DMS79 treated with DMSO at 0.1 percent for 48 hours (cell line): ENCODE measurements at regions not wholly inside any gene's neighbourhood (a gene's known extent, or its start where the extent isn't known, plus 50 kb on each side); places are given as distances from the start of the nearest gene placed in this dataset.

Experiments used
- DNase-seq: peaks from one replicate; lab custom pipeline; 2025; lab: John Stamatoyannopoulos, UW

GRCh38 chr16:86118467-86119307, 219.7 kb downstream of the IRF8 start:
- DNase-seq, result no peak

GRCh38 chr16:86120201-86121192, 221.5 kb downstream of the IRF8 start:
- no peak for DNase-seq

GRCh38 chr16:86121374-86122010, 222.5 kb downstream of the IRF8 start:
- no peak for DNase-seq

- no peak for DNase-seq
Observed at GRCh38 chr16:86122681-86123342, 223.8 kb downstream of the IRF8 start.

- DNase-seq, result no peak
Observed at GRCh38 chr16:86124321-86124720, 225.4 kb downstream of the IRF8 start.

GRCh38 chr16:86126891-86127290, 227.9 kb downstream of the IRF8 start:
- DNase-seq, result no peak

- DNase-seq, result no peak
Observed at GRCh38 chr16:86127366-86127765, 228.4 kb downstream of the IRF8 start.

GRCh38 chr16:86128246-86128645, 229.3 kb downstream of the IRF8 start:
- DNase-seq, result no peak

GRCh38 chr16:86129541-86129940, 230.6 kb downstream of the IRF8 start:
- no peak for DNase-seq

GRCh38 chr16:86133377-86133776, 234.4 kb downstream of the IRF8 start:
- DNase-seq, result no peak

GRCh38 chr16:86133847-86134375, 234.9 kb downstream of the IRF8 start:
- no peak for DNase-seq

GRCh38 chr16:86134802-86135461, 236.0 kb downstream of the IRF8 start:
- no peak for DNase-seq

GRCh38 chr16:86137359-86137758, 238.4 kb downstream of the IRF8 start:
- DNase-seq, result no peak

GRCh38 chr16:86138121-86139085, 239.4 kb downstream of the IRF8 start:
- no peak for DNase-seq

- DNase-seq, result no peak
Observed at GRCh38 chr16:86142801-86143236, 243.9 kb downstream of the IRF8 start.

GRCh38 chr16:86143666-86144065, 244.7 kb downstream of the IRF8 start:
- DNase-seq, result no peak

GRCh38 chr16:86145669-86146068, 246.7 kb downstream of the IRF8 start:
- DNase-seq, result no peak

- no peak for DNase-seq
Observed at GRCh38 chr16:86150641-86151238, 251.8 kb downstream of the IRF8 start.

GRCh38 chr16:86151239-86151851, 252.4 kb downstream of the IRF8 start:
- DNase-seq, result no peak
